CD4-positive, alpha-beta memory T cell (primary cell): ENCODE measurements at regions not wholly inside any gene's neighbourhood (a gene's known extent, or its start where the extent isn't known, plus 50 kb on each side); places are given as distances from the start of the nearest gene placed in this dataset.

Source experiments
- CTCF ChIA-PET: fragments of 350-600 bp; sonication (Branson Sonifier 250); formaldehyde crosslinking; loops from one replicate; lab custom pipeline; 2021; ENCODE audit warnings: inconsistent platforms; ENCODE audit not compliant: partially characterized antibody; lab: Charles Lee
- POLR2A ChIA-PET: fragments of 350-600 bp; sonication (Branson Sonifier 250); formaldehyde crosslinking; loops from one replicate; lab custom pipeline; 2021; ENCODE audit not compliant: partially characterized antibody; lab: Charles Lee
- DNase-seq, 5 donors: peaks; one replicate each; pipeline versions ENCODE4 v3.0.0 to v3.0.0-alpha.2; 2020 to 2022; ENCODE audit warnings: mixed read lengths in 1 of 5
- H3K27ac ChIP-seq: one replicate; pipeline ENCODE4 v1.7.0; 2013; ENCODE audit warnings: low read depth, low read length
- H3K27me3 ChIP-seq: 2 replicates; pipeline ENCODE4 v1.7.0; 2013; ENCODE audit warnings: mild to moderate bottlenecking, low read length, moderate library complexity; ENCODE audit not compliant: insufficient read depth
- H3K36me3 ChIP-seq: 2 replicates; pipeline ENCODE4 v1.7.0; 2013; ENCODE audit warnings: mild to moderate bottlenecking, low read length, moderate library complexity; ENCODE audit not compliant: insufficient read depth
- H3K4me1 ChIP-seq: 2 replicates; pipeline ENCODE4 v1.7.0; 2013; ENCODE audit warnings: mild to moderate bottlenecking, low read length, moderate library complexity; ENCODE audit not compliant: insufficient read depth
- H3K4me3 ChIP-seq, 2 donors: one replicate each; pipeline ENCODE4 v1.7.0; 2013; ENCODE audit warnings: low read length in 2 of 2, mild to moderate bottlenecking in 1 of 2
- H3K9me3 ChIP-seq, 2 donors: one replicate each; pipeline ENCODE4 v1.7.0; 2013; ENCODE audit warnings: low read length in 2 of 2, control low read depth in 1 of 2; ENCODE audit not compliant: control insufficient read depth in 1 of 2
- H3K27ac Mint-ChIP-seq, 7 donors: one replicate each; pipeline ENCODE4 v1.8.0; 2020 to 2021; ENCODE audit warnings: mixed read lengths in 7 of 7, mild to moderate bottlenecking in 6 of 7, inconsistent platforms in 3 of 7, moderate library complexity in 3 of 7
- H3K27me3 Mint-ChIP-seq, 2 donors: one replicate each; pipeline ENCODE4 v1.8.0; 2020 to 2021; ENCODE audit warnings: mixed read lengths in 2 of 2
- H3K36me3 Mint-ChIP-seq, 2 donors: one replicate each; pipeline ENCODE4 v1.8.0; 2020 to 2021; ENCODE audit warnings: mixed read lengths in 2 of 2, inconsistent platforms in 1 of 2, mild to moderate bottlenecking in 1 of 2
- H3K4me1 Mint-ChIP-seq, 4 donors: one replicate each; pipeline ENCODE4 v1.8.0; 2020 to 2021; ENCODE audit warnings: mixed read lengths in 4 of 4, mild to moderate bottlenecking in 1 of 4
- H3K4me3 Mint-ChIP-seq, 8 donors: one replicate each; pipeline ENCODE4 v1.8.0; 2020 to 2021; ENCODE audit warnings: mixed read lengths in 8 of 8, mild to moderate bottlenecking in 7 of 8, moderate library complexity in 6 of 8, inconsistent platforms in 3 of 8
- H3K9me3 Mint-ChIP-seq, 8 donors: one replicate each; pipeline ENCODE4 v1.8.0; 2020 to 2021; ENCODE audit warnings: mixed read lengths in 8 of 8, mild to moderate bottlenecking in 5 of 8, inconsistent platforms in 3 of 8, moderate library complexity in 1 of 8
- intact Hi-C: fragments of 100-400 bp; cut with micrococcal nuclease; formaldehyde crosslinking; loops from one replicate; pipeline ENCODE4 v1.15.1; 2023

- Histone ChIP-seq H3K36me3 (no peaks in the 10 kb centered on the region), H3K9me3 (no peaks in the 10 kb centered on the region), H3K4me1 (no peaks in the 10 kb centered on the region), H3K4me3 (no peak overlapping the region), H3K27me3 (no peaks in the 10 kb centered on the region), H3K27ac (no peak overlapping the region)
- no peaks in the 10 kb centered on the region for H3K4me1 Mint-ChIP-seq
- no peak for DNase-seq
- peaks cover 3 to 9% of the 10 kb centered on the region in 2 donors for H3K27me3 Mint-ChIP-seq
- no peak overlapping the region for H3K27ac Mint-ChIP-seq
- ChIA-PET CTCF (no interaction called here), POLR2A (no interaction called here)
- peaks cover 0 to 7% (median 0%) of the 10 kb centered on the region in 8 donors for H3K9me3 Mint-ChIP-seq
- no peaks in the 10 kb centered on the region for H3K36me3 Mint-ChIP-seq
- H3K4me3 Mint-ChIP-seq: no peak overlapping the region
- intact Hi-C loops: no loop called here
These were observed 144.8 kb upstream of the TNP1 start for GRCh38 chr2:217004656-217005055.

- Histone ChIP-seq H3K4me3 (no peak overlapping the region), H3K9me3 (no peaks in the 10 kb centered on the region), H3K36me3 (no peaks in the 10 kb centered on the region), H3K27ac (no peak overlapping the region), H3K4me1 (no peaks in the 10 kb centered on the region), H3K27me3 (no peaks in the 10 kb centered on the region)
- ChIA-PET POLR2A (no interaction called here), CTCF (no interaction called here)
- H3K36me3 Mint-ChIP-seq: no peaks in the 10 kb centered on the region
- no peak overlapping the region for H3K27ac Mint-ChIP-seq
- H3K4me3 Mint-ChIP-seq: no peak overlapping the region
- no peak for DNase-seq
- H3K27me3 Mint-ChIP-seq: peaks cover 5 to 6% of the 10 kb centered on the region in 2 donors
- H3K4me1 Mint-ChIP-seq: no peaks in the 10 kb centered on the region
- intact Hi-C loops: no loop called here
- H3K9me3 Mint-ChIP-seq: peaks cover 0 to 6% (median 0%) of the 10 kb centered on the region in 8 donors
These were observed 141.9 kb upstream of the TNP1 start for GRCh38 chr2:217001740-217002139.

GRCh38 chr2:217000406-217000805, 140.5 kb upstream of the TNP1 start:
- intact Hi-C loops: no loop called here
- CTCF ChIA-PET: no interaction called here
- no peak for DNase-seq
- H3K4me1 ChIP-seq: no peaks in the 10 kb centered on the region
- no peaks in the 10 kb centered on the region for H3K36me3 ChIP-seq
- POLR2A ChIA-PET: no interaction called here
- H3K4me3 Mint-ChIP-seq: no peak overlapping the region
- H3K27ac ChIP-seq: no peak overlapping the region
- no peak overlapping the region for H3K27ac Mint-ChIP-seq
- H3K4me3 ChIP-seq: no peak overlapping the region
- no peaks in the 10 kb centered on the region for H3K27me3 ChIP-seq
- H3K27me3 Mint-ChIP-seq: peaks cover 0 to 3% of the 10 kb centered on the region in 2 donors
- no peaks in the 10 kb centered on the region for H3K4me1 Mint-ChIP-seq
- H3K9me3 ChIP-seq: no peaks in the 10 kb centered on the region
- no peaks in the 10 kb centered on the region for H3K36me3 Mint-ChIP-seq
- H3K9me3 Mint-ChIP-seq: peaks cover 0 to 6% (median 0%) of the 10 kb centered on the region in 8 donors

GRCh38 chr2:216996279-216996845, 136.5 kb upstream of the TNP1 start:
- H3K4me3 Mint-ChIP-seq: no peak overlapping the region
- CTCF ChIA-PET: no interaction called here
- peaks cover 0 to 3% (median 0%) of the 10 kb centered on the region in 8 donors for H3K9me3 Mint-ChIP-seq
- Histone ChIP-seq H3K27me3 (no peaks in the 10 kb centered on the region), H3K27ac (no peak overlapping the region), H3K4me1 (no peaks in the 10 kb centered on the region), H3K36me3 (no peaks in the 10 kb centered on the region), H3K4me3 (no peak overlapping the region), H3K9me3 (no peaks in the 10 kb centered on the region)
- intact Hi-C loops: no loop called here
- no peaks in the 10 kb centered on the region for H3K36me3 Mint-ChIP-seq
- DNase-seq: no peak
- POLR2A ChIA-PET: no interaction called here
- peaks cover 1 to 5% of the 10 kb centered on the region in 2 donors for H3K27me3 Mint-ChIP-seq
- no peaks in the 10 kb centered on the region for H3K4me1 Mint-ChIP-seq
- no peak overlapping the region for H3K27ac Mint-ChIP-seq

- no peaks in the 10 kb centered on the region for H3K4me1 Mint-ChIP-seq
- H3K27me3 Mint-ChIP-seq: peaks cover 1 to 3% of the 10 kb centered on the region in 2 donors
- H3K27ac Mint-ChIP-seq: no peak overlapping the region
- intact Hi-C loops: no loop called here
- H3K4me1 ChIP-seq: no peaks in the 10 kb centered on the region
- ChIA-PET CTCF (no interaction called here), POLR2A (no interaction called here)
- no peak overlapping the region for H3K4me3 Mint-ChIP-seq
- DNase-seq: no peak
- H3K36me3 Mint-ChIP-seq: no peaks in the 10 kb centered on the region
- H3K9me3 ChIP-seq: no peaks in the 10 kb centered on the region
- H3K27me3 ChIP-seq: no peaks in the 10 kb centered on the region
- H3K9me3 Mint-ChIP-seq: peaks cover 0 to 5% (median 0%) of the 10 kb centered on the region in 8 donors
- H3K4me3 ChIP-seq: no peak overlapping the region
- no peaks in the 10 kb centered on the region for H3K36me3 ChIP-seq
- no peak overlapping the region for H3K27ac ChIP-seq
These were observed 134.5 kb upstream of the TNP1 start for GRCh38 chr2:216994353-216994854.

- no peak for DNase-seq
- no peak overlapping the region for H3K4me3 Mint-ChIP-seq
- H3K36me3 ChIP-seq: no peaks in the 10 kb centered on the region
- intact Hi-C loops: no loop called here
- H3K36me3 Mint-ChIP-seq: no peaks in the 10 kb centered on the region
- H3K27ac ChIP-seq: no peak overlapping the region
- H3K27me3 ChIP-seq: no peaks in the 10 kb centered on the region
- CTCF ChIA-PET: no interaction called here
- no peaks in the 10 kb centered on the region for H3K9me3 ChIP-seq
- peaks cover 3 to 4% of the 10 kb centered on the region in 2 donors for H3K27me3 Mint-ChIP-seq
- POLR2A ChIA-PET: no interaction called here
- no peak overlapping the region for H3K27ac Mint-ChIP-seq
- H3K9me3 Mint-ChIP-seq: peaks cover 0 to 6% (median 0%) of the 10 kb centered on the region in 8 donors
- no peaks in the 10 kb centered on the region for H3K4me1 Mint-ChIP-seq
- no peak overlapping the region for H3K4me3 ChIP-seq
- no peaks in the 10 kb centered on the region for H3K4me1 ChIP-seq
These were observed 132.3 kb upstream of the TNP1 start for GRCh38 chr2:216992056-216992675.

- Mint-ChIP-seq H3K27ac (no peak overlapping the region), H3K9me3 (peaks cover 0 to 6% (median 0%) of the 10 kb centered on the region in 8 donors), H3K4me1 (no peaks in the 10 kb centered on the region), H3K27me3 (peaks cover 3 to 4% of the 10 kb centered on the region in 2 donors), H3K36me3 (no peaks in the 10 kb centered on the region), H3K4me3 (no peak overlapping the region)
- Histone ChIP-seq H3K27me3 (no peaks in the 10 kb centered on the region), H3K27ac (no peak overlapping the region), H3K4me1 (no peaks in the 10 kb centered on the region), H3K4me3 (no peak overlapping the region), H3K36me3 (no peaks in the 10 kb centered on the region), H3K9me3 (no peaks in the 10 kb centered on the region)
- ChIA-PET CTCF (no interaction called here), POLR2A (no interaction called here)
- no peak for DNase-seq
- intact Hi-C loops: no loop called here
These were observed 131.7 kb upstream of the TNP1 start for GRCh38 chr2:216991563-216991962.
